PC-3 (cell line): ENCODE measurements at regions not wholly inside any gene's neighbourhood (a gene's known extent, or its start where the extent isn't known, plus 50 kb on each side); places are given as distances from the start of the nearest gene placed in this dataset.

Experiments
- ATAC-seq: fragments of 200-7000 bp; cut with Tn5 transposase; 2 replicates; pipeline ENCODE4 v1.9.1; 2020; ENCODE audit warnings: mild to moderate bottlenecking, moderate library complexity
- BruUV-seq: library from RNA; stranded (reverse); fragments of 400-500 nt; replicated peaks from 2 replicates; lab custom pipeline; 2021; lab: Mats Ljungman, UMichigan
- CTCF ChIA-PET: fragments of 300-600 bp; sonication (Branson Sonifier 250); formaldehyde crosslinking; loops from one replicate; lab custom pipeline; 2022; ENCODE audit warnings: antibody characterized with exemption; lab: Charles Lee
- POLR2A ChIA-PET: fragments of 300-600 bp; sonication (Branson Sonifier 250); formaldehyde crosslinking; loops from one replicate; lab custom pipeline; 2022; ENCODE audit warnings: antibody characterized with exemption; ENCODE audit not compliant: unreplicated experiment; lab: Charles Lee
- DNase-seq: peaks from one replicate; pipeline ENCODE4 v3.0.0-alpha.2; 2015
- H2AFZ ChIP-seq: fragments of 300-600 bp; sonication (generic); 2 replicates; pipeline ENCODE4 v1.6.0; 2016; ENCODE audit warnings: antibody characterized with exemption, low read length
- H3F3A ChIP-seq: fragments of 300-600 bp; sonication (generic); one replicate; pipeline ENCODE4 v1.6.0; 2017; ENCODE audit warnings: antibody characterized with exemption, low read length, control low read depth, mild to moderate bottlenecking; ENCODE audit not compliant: unreplicated experiment
- H3K27ac ChIP-seq: fragments of 300-600 bp; sonication (generic); 2 replicates; pipeline ENCODE4 v1.5.1; 2016; ENCODE audit warnings: mild to moderate bottlenecking, low read length
- H3K27me3 ChIP-seq: fragments of 300-600 bp; sonication (generic); 2 replicates; pipeline ENCODE4 v1.6.1; 2016; ENCODE audit warnings: low read length, mixed read lengths
- H3K36me3 ChIP-seq: fragments of 300-600 bp; sonication (generic); 2 replicates; pipeline ENCODE4 v1.6.1; 2016; ENCODE audit warnings: low read depth, mixed run types, low read length, mixed read lengths
- H3K4me1 ChIP-seq: fragments of 300-600 bp; sonication (generic); 2 replicates; pipeline ENCODE4 v1.5.1; 2016; ENCODE audit warnings: low read length; ENCODE audit not compliant: insufficient read depth
- H3K4me2 ChIP-seq: fragments of 300-600 bp; sonication (generic); 2 replicates; pipeline ENCODE4 v1.6.0; 2016; ENCODE audit warnings: low read length
- H3K4me3 ChIP-seq: fragments of 300-600 bp; sonication (generic); 2 replicates; pipeline ENCODE4 v1.5.1; 2016; ENCODE audit warnings: mild to moderate bottlenecking, low read length, mixed read lengths
- H3K79me2 ChIP-seq: fragments of 300-600 bp; sonication (generic); 2 replicates; pipeline ENCODE4 v1.6.1; 2017; ENCODE audit warnings: low read length, mixed read lengths
- H3K9ac ChIP-seq: fragments of 300-600 bp; sonication (generic); 2 replicates; pipeline ENCODE4 v1.6.0; 2016; ENCODE audit warnings: mild to moderate bottlenecking, low read length
- H3K9me2 ChIP-seq: fragments of 300-600 bp; sonication (generic); replicated peaks from 2 replicates; pipeline ENCODE4 v1.6.1; 2016; ENCODE audit warnings: mixed run types, low read length, mixed read lengths
- H3K9me3 ChIP-seq: fragments of 300-600 bp; sonication (generic); 2 replicates; pipeline ENCODE4 v1.6.1; 2016; ENCODE audit warnings: low read length, mixed read lengths
- H4K20me1 ChIP-seq: fragments of 300-600 bp; sonication (generic); 2 replicates; pipeline ENCODE4 v1.6.1; 2016; ENCODE audit warnings: low read length, mixed read lengths
- CTCF ChIP-seq: fragments of 300-600 bp; sonication (generic); conservative IDR thresholded peaks from 2 replicates; pipeline ENCODE4 v1.5.1; 2017; ENCODE audit warnings: antibody characterized with exemption, low read depth, mild to moderate bottlenecking, low read length
- EZH2 ChIP-seq: fragments of 300-600 bp; sonication (generic); IDR thresholded peaks from one replicate; pipeline ENCODE4 v1.6.1; 2017; ENCODE audit warnings: antibody characterized with exemption, mild to moderate bottlenecking, low read length; ENCODE audit not compliant: unreplicated experiment
- EZH2phosphoT487 ChIP-seq: fragments of 300-600 bp; sonication (generic); IDR thresholded peaks from 2 replicates; pipeline ENCODE4 v1.6.1; 2018; ENCODE audit warnings: mild to moderate bottlenecking, antibody characterized with exemption, low read length, borderline replicate concordance
- intact Hi-C: fragments of 100-400 bp; cut with micrococcal nuclease; formaldehyde crosslinking; loops from 2 replicates; pipeline ENCODE4 v1.9.0; 2023

GRCh38 chr4:175871774-175872405 lies 59.8 kb upstream of the GPM6A start:
- no peaks in the 10 kb centered on the region for H3K9me2 ChIP-seq
- H3K9ac ChIP-seq: no peak overlapping the region
- H3K27ac ChIP-seq: peak overlapping the region; percentile 31
- no peak for TF ChIP-seq EZH2phosphoT487
- no peak for TF ChIP-seq EZH2
- no peak for TF ChIP-seq CTCF
- no peaks in the 10 kb centered on the region for H3K9me3 ChIP-seq
- intact Hi-C loops: loop anchor here (5.0 kb wide), 2 partner anchors 160 to 240 kb away; no protein-coding TSS in a partner anchor
- no TSS peak for BruUV-seq
- 0 out of 2 replicates have a peak overlapping the region, but pooled peaks have one; percentile 7 for H3K4me3 ChIP-seq
- peaks cover 24% of the 10 kb centered on the region for H3K4me1 ChIP-seq
- POLR2A ChIA-PET: interaction anchor here (0.6 kb wide), 1 partner anchor 292 kb away, joined by 4 read pairs; no protein-coding TSS in a partner anchor
- H3K4me2 ChIP-seq: peak overlapping the region; percentile 72
- peak; percentile 72 for ATAC-seq
- H3K36me3 ChIP-seq: no peaks in the 10 kb centered on the region
- H3F3A ChIP-seq: no peaks in the 10 kb centered on the region
- no peaks in the 10 kb centered on the region for H4K20me1 ChIP-seq
- no peaks in the 10 kb centered on the region for H3K27me3 ChIP-seq
- no peaks in the 10 kb centered on the region for H3K79me2 ChIP-seq
- peak; percentile 58 for DNase-seq
- CTCF ChIA-PET: no interaction called here
- peak overlapping the region; percentile 43; the same call in 1 of the 2 replicates for H2AFZ ChIP-seq

GRCh38 chr4:175873707-175874106 lies 61.6 kb upstream of the GPM6A start:
- ChIA-PET CTCF (no interaction called here), POLR2A (no interaction called here)
- no peak overlapping the region for H3K9ac ChIP-seq
- no peak overlapping the region for H3K27ac ChIP-seq
- ATAC-seq (peak; percentile 61), DNase-seq (peak; percentile 7)
- no peaks in the 10 kb centered on the region for H4K20me1 ChIP-seq
- intact Hi-C loops: loop anchor here (5.0 kb wide), 2 partner anchors 161 to 241 kb away; no protein-coding TSS in a partner anchor
- H3K4me1 ChIP-seq: peaks cover 24% of the 10 kb centered on the region
- no peaks in the 10 kb centered on the region for H3K9me3 ChIP-seq
- no TSS peak for BruUV-seq
- no peaks in the 10 kb centered on the region for H3K9me2 ChIP-seq
- TF ChIP-seq EZH2 (no peak), EZH2phosphoT487 (no peak), CTCF (no peak)
- H3K4me3 ChIP-seq: no peak overlapping the region
- H3F3A ChIP-seq: no peaks in the 10 kb centered on the region
- no peak overlapping the region for H2AFZ ChIP-seq
- H3K79me2 ChIP-seq: no peaks in the 10 kb centered on the region
- H3K4me2 ChIP-seq: no peak overlapping the region
- no peaks in the 10 kb centered on the region for H3K27me3 ChIP-seq
- H3K36me3 ChIP-seq: no peaks in the 10 kb centered on the region

- no TSS peak for BruUV-seq
- no peak overlapping the region for H3K4me2 ChIP-seq
- ChIA-PET POLR2A (no interaction called here), CTCF (no interaction called here)
- H3K79me2 ChIP-seq: no peaks in the 10 kb centered on the region
- H4K20me1 ChIP-seq: no peaks in the 10 kb centered on the region
- ATAC-seq: peak; percentile 39
- H3K4me1 ChIP-seq: peaks cover 24% of the 10 kb centered on the region
- H3K9ac ChIP-seq: no peak overlapping the region
- no peak for TF ChIP-seq EZH2phosphoT487
- TF ChIP-seq EZH2: no peak
- TF ChIP-seq CTCF: no peak
- intact Hi-C loops: loop anchor here (5.0 kb wide), 2 partner anchors 162 to 242 kb away; no protein-coding TSS in a partner anchor
- no peak overlapping the region for H3K27ac ChIP-seq
- no peaks in the 10 kb centered on the region for H3K27me3 ChIP-seq
- no peaks in the 10 kb centered on the region for H3K36me3 ChIP-seq
- H3K9me2 ChIP-seq: no peaks in the 10 kb centered on the region
- no peak overlapping the region for H2AFZ ChIP-seq
- no peak overlapping the region for H3K4me3 ChIP-seq
- no peak for DNase-seq
- H3F3A ChIP-seq: no peaks in the 10 kb centered on the region
- no peaks in the 10 kb centered on the region for H3K9me3 ChIP-seq
These were observed 62.2 kb upstream of the GPM6A start for GRCh38 chr4:175874306-175874705.
